Activated CD4-positive, CD25-positive, alpha-beta regulatory T cell treated with anti-CD3 and anti-CD28 coated beads, Interleukin-2, amount 50 U/mL, for 72 hours (primary cell): ENCODE measurements at regions not wholly inside any gene's neighbourhood (a gene's known extent, or its start where the extent isn't known, plus 50 kb on each side); places are given as distances from the start of the nearest gene placed in this dataset.

ENCODE experiments used
- DNase-seq: peaks from one replicate; pipeline ENCODE4 v3.0.0; 2021

GRCh38 chr3:110779581-110779980 is 292.0 kb upstream of the NECTIN3 start:
- no peak for DNase-seq

GRCh38 chr3:110783541-110783940 is 288.1 kb upstream of the NECTIN3 start:
- no peak for DNase-seq

GRCh38 chr3:110788794-110789193 is 282.8 kb upstream of the NECTIN3 start:
- no peak for DNase-seq

GRCh38 chr3:110789315-110789714 is 282.3 kb upstream of the NECTIN3 start:
- no peak for DNase-seq

GRCh38 chr3:110790631-110791030 is 281.0 kb upstream of the NECTIN3 start:
- no peak for DNase-seq

GRCh38 chr3:110791995-110792686 is 279.5 kb upstream of the NECTIN3 start:
- DNase-seq: no peak

- DNase-seq: no peak
Measured at GRCh38 chr3:110793611-110794010, 278.0 kb upstream of the NECTIN3 start.

- no peak for DNase-seq
Measured at GRCh38 chr3:110795163-110795562, 276.5 kb upstream of the NECTIN3 start.

GRCh38 chr3:110799271-110799670 is 272.3 kb upstream of the NECTIN3 start:
- no peak for DNase-seq

- no peak for DNase-seq
Measured at GRCh38 chr3:110804856-110805255, 266.8 kb upstream of the NECTIN3 start.

- no peak for DNase-seq
Measured at GRCh38 chr3:110806924-110807323, 264.7 kb upstream of the NECTIN3 start.

GRCh38 chr3:110808630-110809029 is 263.0 kb upstream of the NECTIN3 start:
- DNase-seq: no peak

- no peak for DNase-seq
Measured at GRCh38 chr3:110810356-110810755, 261.3 kb upstream of the NECTIN3 start.

GRCh38 chr3:110811050-110811449 is 260.6 kb upstream of the NECTIN3 start:
- DNase-seq: no peak

- DNase-seq: no peak
Measured at GRCh38 chr3:110813541-110813940, 258.1 kb upstream of the NECTIN3 start.

- no peak for DNase-seq
Measured at GRCh38 chr3:110814170-110815007, 257.2 kb upstream of the NECTIN3 start.

- DNase-seq: no peak
Measured at GRCh38 chr3:110815008-110815583, 256.5 kb upstream of the NECTIN3 start.

GRCh38 chr3:110816008-110816407 is 255.6 kb upstream of the NECTIN3 start:
- no peak for DNase-seq

- no peak for DNase-seq
Measured at GRCh38 chr3:110821586-110821985, 250.0 kb upstream of the NECTIN3 start.

- no peak for DNase-seq
Measured at GRCh38 chr3:110822971-110823370, 248.6 kb upstream of the NECTIN3 start.

- no peak for DNase-seq
Measured at GRCh38 chr3:110846971-110847370, 224.6 kb upstream of the NECTIN3 start.

GRCh38 chr3:110849064-110849463 is 222.6 kb upstream of the NECTIN3 start:
- DNase-seq: no peak

GRCh38 chr3:110851736-110852135 is 219.9 kb upstream of the NECTIN3 start:
- no peak for DNase-seq

- no peak for DNase-seq
Measured at GRCh38 chr3:110855207-110855606, 216.4 kb upstream of the NECTIN3 start.
